ENCODE measurements at regions not wholly inside any gene's neighbourhood (a gene's known extent, or its start where the extent isn't known, plus 50 kb on each side); places are given as distances from the start of the nearest gene placed in this dataset.

- H3K27me3 ChIP-seq: no peaks in the 10 kb centered on the region
- H3K4me3 ChIP-seq: no peak overlapping the region
- 50% methylated on average over 2 of the region's 10 CpGs for WGBS (ENCODE audit: insufficient coverage, low coverage, low lambda C conversion rate, missing lambda C conversion rate)
- intact Hi-C loops (cut with DNase I): no loop called here
- no peaks in the 10 kb centered on the region for H3K4me1 ChIP-seq
- H3K36me3 ChIP-seq: no peaks in the 10 kb centered on the region
- TF ChIP-seq POLR2A (IDR thresholded peaks at IDR 0.05) (no peak), CTCF (IDR thresholded peaks at IDR 0.05) (no peak)
- H3K9me3 ChIP-seq: no peaks in the 10 kb centered on the region
- ATAC-seq (no peak), DNase-seq (peak in 2 of 3 donors; percentile 1 to 27)
- H3K27ac ChIP-seq: no peak overlapping the region
Measured at GRCh38 chr4:8732092-8732491, 139.5 kb downstream of the CPZ start.

- TF ChIP-seq POLR2A (IDR thresholded peaks at IDR 0.05) (no peak), CTCF (IDR thresholded peaks at IDR 0.05) (no peak)
Measured at GRCh38 chr4:8731364-8731763, 138.8 kb downstream of the CPZ start.

GRCh38 chr4:8730681-8731080, 138.1 kb downstream of the CPZ start:
- Histone ChIP-seq H3K9me3 (no peaks in the 10 kb centered on the region), H3K4me3 (no peak overlapping the region), H3K27ac (no peak overlapping the region), H3K4me1 (no peaks in the 10 kb centered on the region), H3K36me3 (no peaks in the 10 kb centered on the region), H3K27me3 (no peaks in the 10 kb centered on the region)
- WGBS (ENCODE audit: insufficient coverage, low coverage, low lambda C conversion rate, missing lambda C conversion rate): no CpG with 5 or more reads among the region's 6 CpGs
- ATAC-seq (no peak), DNase-seq (peak in 2 of 3 donors; percentile 5 to 28)
- intact Hi-C loops (cut with DNase I): no loop called here
- TF ChIP-seq POLR2A (IDR thresholded peaks at IDR 0.05) (no peak), CTCF (IDR thresholded peaks at IDR 0.05) (no peak)

More at GRCh38 chr4:8731364-8731763, 138.8 kb downstream of the CPZ start:
- no peak for ATAC-seq
- intact Hi-C loops (cut with DNase I): no loop called here
- Histone ChIP-seq H3K4me1 (no peaks in the 10 kb centered on the region), H3K9me3 (no peaks in the 10 kb centered on the region), H3K27ac (no peak overlapping the region), H3K4me3 (no peak overlapping the region), H3K27me3 (no peaks in the 10 kb centered on the region), H3K36me3 (no peaks in the 10 kb centered on the region)
- peak in 1 of 3 donors; percentile 7 for DNase-seq
- 59% methylated on average over 3 of the region's 6 CpGs for WGBS (ENCODE audit: insufficient coverage, low coverage, low lambda C conversion rate, missing lambda C conversion rate)

GRCh38 chr4:8730159-8730558, 137.6 kb downstream of the CPZ start:
- H3K9me3 ChIP-seq: no peaks in the 10 kb centered on the region
- DNase-seq (peak in 2 of 3 donors; percentile 2 to 19), ATAC-seq (no peak)
- H3K4me1 ChIP-seq: no peaks in the 10 kb centered on the region
- no peak overlapping the region for H3K27ac ChIP-seq
- intact Hi-C loops (cut with DNase I): no loop called here
- H3K27me3 ChIP-seq: no peaks in the 10 kb centered on the region
- 64% methylated on average over 4 of the region's 9 CpGs for WGBS (ENCODE audit: insufficient coverage, low coverage, low lambda C conversion rate, missing lambda C conversion rate)
- H3K4me3 ChIP-seq: no peak overlapping the region
- H3K36me3 ChIP-seq: no peaks in the 10 kb centered on the region
- TF ChIP-seq CTCF (IDR thresholded peaks at IDR 0.05) (no peak), POLR2A (IDR thresholded peaks at IDR 0.05) (no peak)

All from right lobe of liver (tissue), 6 donors.